H1 (cell line): ENCODE measurements at regions not wholly inside any gene's neighbourhood (a gene's known extent, or its start where the extent isn't known, plus 50 kb on each side); places are given as distances from the start of the nearest gene placed in this dataset.

Experiments
- CTCF ChIA-PET: fragments of 300-600 bp; sonication (Branson Sonifier 250); formaldehyde crosslinking; loops from one replicate; lab custom pipeline; 2021; ENCODE audit not compliant: partially characterized antibody; lab: Charles Lee
- POLR2A ChIA-PET: fragments of 300-600 bp; sonication (Branson Sonifier 250); formaldehyde crosslinking; loops from one replicate; lab custom pipeline; 2021; ENCODE audit warnings: inconsistent platforms; ENCODE audit not compliant: partially characterized antibody; lab: Charles Lee
- DNase-seq, 2 experiments: peaks; one replicate each; pipeline versions ENCODE4 v3.0.0 to v3.0.0-alpha.2; 2010 to 2022; ENCODE audit warnings: low spot score in 2 of 2, low read depth in 1 of 2, mixed read lengths in 1 of 2
- FAIRE-seq: peaks from 2 replicates; lab custom pipeline; 2011; peaks lifted over from hg19 to GRCh38; lab: Jason Lieb, UNC
- H2AFZ ChIP-seq: 2 replicates; pipeline ENCODE4 v1.8.1; 2012; ENCODE audit warnings: low read length, inconsistent platforms
- H2AK5ac ChIP-seq: 2 replicates; pipeline ENCODE4 v1.6.1; 2013; ENCODE audit warnings: low read depth, low read length
- H2BK120ac ChIP-seq: replicated peaks from 2 replicates; pipeline ENCODE3; 2013; ENCODE audit warnings: low read depth, low read length, inconsistent platforms
- H2BK12ac ChIP-seq: 2 replicates; pipeline ENCODE4 v1.6.1; 2013; ENCODE audit warnings: low read depth, low read length
- H2BK15ac ChIP-seq: 2 replicates; pipeline ENCODE4 v1.6.1; 2013; ENCODE audit warnings: low read length
- H2BK20ac ChIP-seq: 2 replicates; pipeline ENCODE4 v1.6.1; 2013; ENCODE audit warnings: low read length
- H2BK5ac ChIP-seq: 2 replicates; pipeline ENCODE4 v1.6.1; 2013; ENCODE audit warnings: low read depth, low read length
- H3K14ac ChIP-seq: 2 replicates; pipeline ENCODE4 v1.6.1; 2013; ENCODE audit warnings: inconsistent platforms; ENCODE audit not compliant: insufficient read length
- H3K18ac ChIP-seq: 2 replicates; pipeline ENCODE4 v1.6.1; 2013; ENCODE audit warnings: low read length; ENCODE audit errors: extremely low read depth
- H3K23ac ChIP-seq: 2 replicates; pipeline ENCODE4 v1.6.1; 2013; ENCODE audit warnings: inconsistent platforms; ENCODE audit not compliant: insufficient read length
- H3K23me2 ChIP-seq: 2 replicates; pipeline ENCODE4 v1.6.1; 2013; ENCODE audit warnings: low read depth, low read length
- H3K27ac ChIP-seq: 2 replicates; pipeline ENCODE4 v1.6.1; 2011; ENCODE audit warnings: low read depth, low read length, inconsistent platforms
- H3K27me3 ChIP-seq, 4 experiments: replicated peaks in 1 of 4; 1 replicate in 1 of 4; 2 replicates in 3 of 4; pipeline versions ENCODE4 v1.6.1 to v1.8.1; 2011 to 2013; ENCODE audit warnings: low read length in 3 of 4, mild to moderate bottlenecking in 3 of 4, inconsistent platforms in 2 of 4, mixed read lengths in 2 of 4, moderate library complexity in 1 of 4; ENCODE audit not compliant: control insufficient read depth in 3 of 4, insufficient read depth in 3 of 4; ENCODE audit errors: extremely low read depth in 1 of 4
- H3K36me3 ChIP-seq, 4 experiments: 2 replicates each; pipeline versions ENCODE4 v1.6.1 to v1.8.1; 2011 to 2013; ENCODE audit warnings: mild to moderate bottlenecking in 4 of 4, low read length in 3 of 4, moderate library complexity in 2 of 4, control low read depth in 1 of 4, inconsistent platforms in 1 of 4; ENCODE audit not compliant: insufficient read depth in 4 of 4, control insufficient read depth in 2 of 4
- H3K4ac ChIP-seq: replicated peaks from 2 replicates; pipeline ENCODE3; 2013; ENCODE audit warnings: low read length, low read depth, mixed read lengths, inconsistent platforms; ENCODE audit not compliant: insufficient read length
- H3K4me1 ChIP-seq, 4 experiments: replicated peaks in 1 of 4; 1 replicate in 1 of 4; 2 replicates in 3 of 4; pipeline versions ENCODE4 v1.6.1 to v1.8.1; 2011 to 2013; ENCODE audit warnings: low read length in 3 of 4, inconsistent platforms in 2 of 4, mixed read lengths in 1 of 4; ENCODE audit not compliant: insufficient read depth in 4 of 4, control insufficient read depth in 3 of 4
- H3K4me2 ChIP-seq, 2 experiments: 2 replicates each; pipeline versions ENCODE4 v1.6.1 to v1.8.1; 2011 to 2013; ENCODE audit warnings: low read depth in 2 of 2, low read length in 2 of 2, control low read depth in 1 of 2, inconsistent platforms in 1 of 2, mild to moderate bottlenecking in 1 of 2; ENCODE audit not compliant: insufficient read depth in 1 of 2
- H3K4me3 ChIP-seq, 4 experiments: fragments of 200-600, 300-600 bp in 1 of 4; sonication (generic), shearing (Covaris generic), sonication (Bioruptor Twin) in 1 of 4; 2 replicates each; pipeline versions ENCODE4 v1.5.1 to v1.8.1; 2011 to 2016; ENCODE audit warnings: low read length in 4 of 4, low read depth in 3 of 4, control low read depth in 2 of 4, inconsistent platforms in 2 of 4, mild to moderate bottlenecking in 2 of 4, mixed read lengths in 1 of 4, moderate library complexity in 1 of 4; ENCODE audit not compliant: insufficient read depth in 2 of 4; ENCODE audit errors: extremely low read depth in 1 of 4
- H3K56ac ChIP-seq: replicated peaks from 2 replicates; pipeline ENCODE3; 2013; ENCODE audit warnings: low read depth, mild to moderate bottlenecking, mixed read lengths, low read length, inconsistent platforms; ENCODE audit not compliant: insufficient read length
- H3K79me1 ChIP-seq: 2 replicates; pipeline ENCODE4 v1.6.1; 2013; ENCODE audit warnings: low read depth, low read length, control low read depth
- H3K79me2 ChIP-seq, 2 experiments: 2 replicates each; pipeline versions ENCODE4 v1.6.1 to v1.8.1; 2012 to 2013; ENCODE audit warnings: low read length in 2 of 2, mild to moderate bottlenecking in 2 of 2, inconsistent platforms in 1 of 2; ENCODE audit not compliant: insufficient read depth in 2 of 2, control insufficient read depth in 1 of 2
- H3K9ac ChIP-seq, 4 experiments: replicated peaks in 1 of 4; 1 replicate in 1 of 4; 2 replicates in 3 of 4; pipeline versions ENCODE4 v1.6.1 to v1.8.1; 2011 to 2013; ENCODE audit warnings: low read depth in 3 of 4, low read length in 3 of 4, control low read depth in 2 of 4, mild to moderate bottlenecking in 2 of 4, moderate library complexity in 2 of 4, inconsistent platforms in 1 of 4; ENCODE audit errors: extremely low read depth in 1 of 4
- H3K9me3 ChIP-seq, 2 experiments: 2 replicates each; pipeline versions ENCODE4 v1.6.1 to v1.8.1; 2012 to 2013; ENCODE audit warnings: mild to moderate bottlenecking in 2 of 2, moderate library complexity in 2 of 2, control low read depth in 1 of 2, inconsistent platforms in 1 of 2, low read depth in 1 of 2, low read length in 1 of 2, mixed read lengths in 1 of 2; ENCODE audit not compliant: insufficient read depth in 2 of 2
- H4K20me1 ChIP-seq, 2 experiments: replicated peaks in 1 of 2; 2 replicates each; pipeline versions ENCODE3 to v1.8.1; 2011 to 2013; ENCODE audit warnings: inconsistent platforms in 2 of 2, low read length in 2 of 2, mild to moderate bottlenecking in 1 of 2; ENCODE audit not compliant: insufficient read depth in 2 of 2, control insufficient read depth in 1 of 2
- H4K5ac ChIP-seq: 2 replicates; pipeline ENCODE4 v1.6.1; 2013; ENCODE audit warnings: low read length, low read depth, mixed read lengths, inconsistent platforms; ENCODE audit not compliant: insufficient read length
- H4K8ac ChIP-seq: 2 replicates; pipeline ENCODE4 v1.8.0; 2013; ENCODE audit warnings: mild to moderate bottlenecking, moderate library complexity, low read length, inconsistent platforms; ENCODE audit not compliant: insufficient read depth; ENCODE audit errors: extremely low read depth
- H4K91ac ChIP-seq: replicated peaks from 2 replicates; pipeline ENCODE3; 2013; ENCODE audit warnings: low read length, mixed read lengths, inconsistent platforms; ENCODE audit not compliant: insufficient read length
- ASH2L ChIP-seq: fragments of 200-600, 300-600 bp; sonication (generic); IDR thresholded peaks from one replicate; pipeline ENCODE4 v1.7.1; 2017; ENCODE audit warnings: low read length
- BRCA1 ChIP-seq: IDR thresholded peaks from 2 replicates; pipeline ENCODE4 v1.6.1; 2012; ENCODE audit warnings: low read depth, low read length, improper control_type of control experiment
- CBX5 ChIP-seq: fragments of 300-800, 300-1000 bp; sonication (generic); IDR thresholded peaks from 2 replicates; pipeline ENCODE4 v1.7.1; 2016; ENCODE audit warnings: antibody characterized with exemption, low read length, low read depth
- CEBPB ChIP-seq: IDR thresholded peaks from 2 replicates; pipeline ENCODE4 v1.6.1; 2012; ENCODE audit warnings: low read depth, low read length
- CHD2 ChIP-seq: IDR thresholded peaks from 2 replicates; pipeline ENCODE4 v1.6.1; 2012; ENCODE audit warnings: low read length, improper control_type of control experiment
- E2F6 ChIP-seq: IDR thresholded peaks from 2 replicates; pipeline ENCODE4 v1.6.1; 2012; ENCODE audit warnings: inconsistent platforms
- EP300 ChIP-seq, 2 experiments: IDR thresholded peaks; 1 replicate in 1 of 2; 2 replicates in 1 of 2; pipeline ENCODE4 v1.6.1; 2011 to 2012; ENCODE audit warnings: low read depth in 2 of 2, low read length in 2 of 2, mild to moderate bottlenecking in 2 of 2, borderline replicate concordance in 1 of 2, inconsistent platforms in 1 of 2, moderate library complexity in 1 of 2
- GABPA ChIP-seq: IDR thresholded peaks from 2 replicates; pipeline ENCODE4 v1.6.1; 2011; ENCODE audit warnings: mild to moderate bottlenecking, low read length, moderate library complexity, borderline replicate concordance; ENCODE audit not compliant: insufficient read depth
- KDM1A ChIP-seq: fragments of 200-600, 300-600 bp; sonication (generic); IDR thresholded peaks from 2 replicates; pipeline ENCODE4 v1.7.1; 2016; ENCODE audit warnings: mild to moderate bottlenecking, low read length, borderline replicate concordance
- RBBP5 ChIP-seq: IDR thresholded peaks from 2 replicates; pipeline ENCODE4 v1.7.1; 2012; ENCODE audit warnings: low read depth, mild to moderate bottlenecking, inconsistent platforms, low read length, moderate library complexity, borderline replicate concordance
- RNF2 ChIP-seq: fragments of 200-900, 300-1000 bp; sonication (generic); IDR thresholded peaks from 2 replicates; pipeline ENCODE4 v1.7.1; 2016; ENCODE audit warnings: borderline replicate concordance, low read depth, mild to moderate bottlenecking, antibody characterized with exemption, low read length; ENCODE audit not compliant: poor library complexity, severe bottlenecking; ENCODE audit errors: missing control alignments
- SIN3A ChIP-seq, 2 experiments: IDR thresholded peaks in 1 of 2; conservative IDR thresholded peaks in 1 of 2; 2 replicates each; pipeline ENCODE4 v1.6.1; 2011 to 2012; ENCODE audit warnings: low read length in 2 of 2, improper control_type of control experiment in 1 of 2, low read depth in 1 of 2, mild to moderate bottlenecking in 1 of 2
- SP2 ChIP-seq: IDR thresholded peaks from 2 replicates; pipeline ENCODE4 v1.6.1; 2012; ENCODE audit warnings: mild to moderate bottlenecking, low read length, inconsistent platforms
- SP4 ChIP-seq: IDR thresholded peaks from 2 replicates; pipeline ENCODE4 v1.6.1; 2012; ENCODE audit warnings: low read length, inconsistent platforms
- WGBS, 2 experiments: shearing (Covaris generic) in 1 of 2; methylation state at CpG; one replicate each; pipeline versions ENCODE4 v1.1.6 to v1.1.7; 2013 to 2015; ENCODE audit warnings: low lambda C conversion rate in 2 of 2, mixed read lengths in 2 of 2, inconsistent platforms in 1 of 2, low coverage in 1 of 2, missing lambda C conversion rate in 1 of 2; ENCODE audit not compliant: insufficient replicate concordance in 2 of 2, insufficient coverage in 1 of 2, insufficient read length in 1 of 2; ENCODE audit errors: extremely low coverage in 1 of 2, missing lambda C conversion rate in 1 of 2; 5-methylcytosine and 5-hydroxymethylcytosine counted together

- no peak overlapping the region for H3K27ac ChIP-seq
- H2BK120ac ChIP-seq = no peak overlapping the region
- H3K79me1 ChIP-seq = no peaks in the 10 kb centered on the region
- WGBS, 2 experiments = 93% methylated on average over 2 of the region's 2 CpGs; no CpG with 5 or more reads in 1 of the 2 experiments
- H2BK20ac ChIP-seq = no peak overlapping the region
- ChIA-PET POLR2A (no interaction called here), CTCF (interaction anchor here (1.5 kb wide), 1 partner anchor 54 kb away, joined by 3 read pairs; no protein-coding TSS in a partner anchor)
- no peak overlapping the region for H4K8ac ChIP-seq
- no peaks in the 10 kb centered on the region for H4K20me1 ChIP-seq
- H2AK5ac ChIP-seq = no peak overlapping the region
- no peak overlapping the region for H3K4me2 ChIP-seq
- H3K9ac ChIP-seq = no peak overlapping the region
- no peak overlapping the region for H4K91ac ChIP-seq
- DNase-seq = no peak
- no peaks in the 10 kb centered on the region for H3K23me2 ChIP-seq
- H3K14ac ChIP-seq = no peak overlapping the region
- no peak overlapping the region for H2AFZ ChIP-seq
- H3K56ac ChIP-seq = no peak overlapping the region
- H3K18ac ChIP-seq = no peak overlapping the region
- no peak overlapping the region for H3K4ac ChIP-seq
- no peaks in the 10 kb centered on the region for H3K79me2 ChIP-seq
- no peak for FAIRE-seq
- no peak overlapping the region for H4K5ac ChIP-seq
- no peak overlapping the region for H2BK5ac ChIP-seq
- no peak overlapping the region for H3K4me3 ChIP-seq
- H3K27me3 ChIP-seq = no peaks in the 10 kb centered on the region
- no peaks in the 10 kb centered on the region for H3K36me3 ChIP-seq
- H2BK15ac ChIP-seq = no peak overlapping the region
- H3K23ac ChIP-seq = no peak overlapping the region
- no peaks in the 10 kb centered on the region for H3K9me3 ChIP-seq
- peaks cover 3 to 9% (median 4%) of the 10 kb centered on the region in 4 experiments; a peak in 5 of 7 replicates for H3K4me1 ChIP-seq
- H2BK12ac ChIP-seq = no peak overlapping the region
- TF ChIP-seq EP300 (IDR thresholded peaks at IDR 0.05; ENCODE audit: borderline replicate concordance in 1 of 2, low read depth in 2 of 2, low read length in 2 of 2) (no peak), RNF2 (no peak), RBBP5 (no peak), KDM1A (no peak), SP4 (no peak), E2F6 (no peak), SIN3A (conservative IDR thresholded peaks at IDR 0.05 in 1 of 2, IDR thresholded peaks at IDR 0.05 in 1 of 2; ENCODE audit: low read depth in 1 of 2, low read length in 2 of 2) (no peak), CBX5 (no peak), SP2 (no peak), GABPA (no peak), BRCA1 (no peak), CEBPB (no peak), CHD2 (no peak), ASH2L (no peak)
These were observed 69.0 kb upstream of the SPAG17 start for GRCh38 chr1:118254001-118254400.
